A673 (cell line): ENCODE measurements at regions not wholly inside any gene's neighbourhood (a gene's known extent, or its start where the extent isn't known, plus 50 kb on each side); places are given as distances from the start of the nearest gene placed in this dataset.

Source experiments
- CTCF ChIP-seq: fragments of 300-800, 200-600 bp; sonication (generic); conservative IDR thresholded peaks from 2 replicates; pipeline ENCODE4 v1.5.1; 2017; ENCODE audit warnings: low read depth, mild to moderate bottlenecking, antibody characterized with exemption, low read length, moderate library complexity, mixed read lengths
- EZH2 ChIP-seq: fragments of 200-600 bp; sonication (generic); IDR thresholded peaks from 2 replicates; pipeline ENCODE4 v1.6.1; 2017; ENCODE audit warnings: borderline replicate concordance, low read depth, mild to moderate bottlenecking, mixed read lengths, antibody characterized with exemption, low read length; ENCODE audit not compliant: poor library complexity, severe bottlenecking

DNA sequence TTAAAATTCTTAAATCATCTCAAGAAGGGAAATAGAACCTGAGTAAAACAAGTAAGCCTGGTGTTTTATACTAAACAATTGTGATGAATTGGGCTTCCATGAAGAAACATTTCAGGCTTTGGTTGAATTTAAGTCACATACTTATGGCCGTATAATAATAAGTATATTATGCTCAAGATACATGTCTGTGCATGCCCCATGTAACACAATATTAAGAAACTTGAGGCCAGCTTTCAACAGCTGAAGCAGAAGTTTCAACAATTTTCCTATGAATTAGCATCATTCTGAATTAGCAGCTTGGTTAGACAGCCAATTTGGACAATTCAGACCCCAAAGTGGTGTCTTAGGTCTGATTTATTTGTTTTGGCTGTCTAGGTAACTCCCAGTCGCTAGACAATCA lies 243.7 kb downstream of the MYLK4 start:
- TF ChIP-seq CTCF (no peak), EZH2 (no peak)
